Neural progenitor cell (in vitro differentiated cells): ENCODE measurements at regions not wholly inside any gene's neighbourhood (a gene's known extent, or its start where the extent isn't known, plus 50 kb on each side); places are given as distances from the start of the nearest gene placed in this dataset.

Experiments used
- DNase-seq: peaks from one replicate; pipeline ENCODE4 v3.0.0-alpha.2; 2016; ENCODE audit warnings: low spot score
- H2AFZ ChIP-seq: fragments of 200-600 bp; sonication (generic); replicated peaks from 2 replicates; pipeline ENCODE4 v1.6.1; 2016; ENCODE audit warnings: antibody characterized with exemption
- H3F3A ChIP-seq: fragments of 200-600 bp; sonication (generic); 2 replicates; pipeline ENCODE4 v1.6.1; 2016; ENCODE audit warnings: antibody characterized with exemption, low read depth
- H3K27ac ChIP-seq: fragments of 200-600 bp; sonication (generic); 2 replicates; pipeline ENCODE4 v1.5.1; 2016; ENCODE audit warnings: mild to moderate bottlenecking
- H3K27me3 ChIP-seq: fragments of 200-600 bp; sonication (generic); 2 replicates; pipeline ENCODE4 v1.6.1; 2016; ENCODE audit warnings: mild to moderate bottlenecking, moderate library complexity
- H3K36me3 ChIP-seq: fragments of 200-600 bp; sonication (generic); 2 replicates; pipeline ENCODE4 v1.5.1; 2016
- H3K4me1 ChIP-seq: fragments of 200-600 bp; sonication (generic); 2 replicates; pipeline ENCODE4 v1.6.1; 2016; ENCODE audit warnings: mixed run types
- H3K4me2 ChIP-seq: fragments of 200-600 bp; sonication (generic); 2 replicates; pipeline ENCODE4 v1.6.1; 2016
- H3K4me3 ChIP-seq: fragments of 200-600 bp; sonication (generic); 2 replicates; pipeline ENCODE4 v1.5.1; 2016
- H3K79me2 ChIP-seq: fragments of 200-600 bp; sonication (generic); 2 replicates; pipeline ENCODE4 v1.6.1; 2016; ENCODE audit warnings: low read depth
- H3K9ac ChIP-seq: fragments of 200-600 bp; sonication (generic); 2 replicates; pipeline ENCODE4 v1.6.1; 2016
- H3K9me3 ChIP-seq: fragments of 200-600 bp; sonication (generic); 2 replicates; pipeline ENCODE4 v1.5.1; 2016; ENCODE audit warnings: low read depth
- H4K20me1 ChIP-seq: fragments of 200-600 bp; sonication (generic); 2 replicates; pipeline ENCODE4 v1.6.1; 2016; ENCODE audit warnings: low read depth
- H3K27ac Mint-ChIP-seq: 3 replicates; pipeline ENCODE4 v1.8.0; 2021; ENCODE audit warnings: mixed read lengths
- H3K27me3 Mint-ChIP-seq: 2 replicates; pipeline ENCODE4 v1.8.0; 2022; ENCODE audit warnings: low read depth, mild to moderate bottlenecking, inconsistent platforms, moderate library complexity, mixed read lengths; ENCODE audit not compliant: insufficient read depth
- H3K36me3 Mint-ChIP-seq: 3 replicates; pipeline ENCODE4 v1.8.0; 2021; ENCODE audit warnings: mixed read lengths
- H3K4me1 Mint-ChIP-seq: 3 replicates; pipeline ENCODE4 v1.8.0; 2021; ENCODE audit warnings: mixed read lengths
- H3K4me3 Mint-ChIP-seq: 3 replicates; pipeline ENCODE4 v1.8.0; 2021; ENCODE audit warnings: mild to moderate bottlenecking, moderate library complexity, mixed read lengths
- H3K9me3 Mint-ChIP-seq: 3 replicates; pipeline ENCODE4 v1.8.0; 2020; ENCODE audit warnings: mixed read lengths
- CTCF ChIP-seq: fragments of 200-600 bp; sonication (generic); IDR thresholded peaks from 2 replicates; pipeline ENCODE4 v1.5.1; 2017; ENCODE audit warnings: antibody characterized with exemption, mild to moderate bottlenecking
- EZH2 ChIP-seq: fragments of 200-600 bp; sonication (generic); IDR thresholded peaks from 2 replicates; pipeline ENCODE4 v1.6.1; 2017; ENCODE audit warnings: antibody characterized with exemption, mild to moderate bottlenecking, moderate library complexity
- EZH2phosphoT487 ChIP-seq: fragments of 200-600 bp; sonication (generic); IDR thresholded peaks from 2 replicates; pipeline ENCODE4 v1.6.1; 2017; ENCODE audit warnings: antibody characterized with exemption

GRCh38 chr16:61366006-61366405 lies 670.2 kb downstream of the CDH8 start:
- no peak for TF ChIP-seq EZH2
- peak; percentile 45 for TF ChIP-seq CTCF
- no peak for TF ChIP-seq EZH2phosphoT487
- no peaks in the 10 kb centered on the region for H3K36me3 Mint-ChIP-seq
- Histone ChIP-seq H3K4me3 (no peak overlapping the region), H3K27me3 (no peaks in the 10 kb centered on the region), H4K20me1 (no peaks in the 10 kb centered on the region), H2AFZ (peak overlapping the region; percentile 44), H3K4me1 (no peaks in the 10 kb centered on the region), H3K27ac (no peak overlapping the region), H3K4me2 (no peak overlapping the region), H3K36me3 (no peaks in the 10 kb centered on the region), H3F3A (no peaks in the 10 kb centered on the region), H3K9ac (no peak overlapping the region), H3K79me2 (no peaks in the 10 kb centered on the region), H3K9me3 (no peaks in the 10 kb centered on the region)
- no peaks in the 10 kb centered on the region for H3K27me3 Mint-ChIP-seq
- no peak overlapping the region for H3K4me3 Mint-ChIP-seq
- peak; percentile 8 for DNase-seq
- no peak overlapping the region for H3K27ac Mint-ChIP-seq
- H3K9me3 Mint-ChIP-seq, result no peaks in the 10 kb centered on the region
- no peaks in the 10 kb centered on the region for H3K4me1 Mint-ChIP-seq

GRCh38 chr16:61364990-61365389 lies 671.2 kb downstream of the CDH8 start:
- H3K36me3 ChIP-seq, result no peaks in the 10 kb centered on the region
- Mint-ChIP-seq H3K4me1 (no peaks in the 10 kb centered on the region), H3K4me3 (no peak overlapping the region), H3K36me3 (no peaks in the 10 kb centered on the region), H3K27ac (no peak overlapping the region), H3K27me3 (no peaks in the 10 kb centered on the region), H3K9me3 (no peaks in the 10 kb centered on the region)
- no peak overlapping the region for H3K9ac ChIP-seq
- no peaks in the 10 kb centered on the region for H3K27me3 ChIP-seq
- no peaks in the 10 kb centered on the region for H4K20me1 ChIP-seq
- no peak overlapping the region for H3K4me3 ChIP-seq
- no peak overlapping the region for H2AFZ ChIP-seq
- H3K79me2 ChIP-seq, result no peaks in the 10 kb centered on the region
- H3K27ac ChIP-seq, result no peak overlapping the region
- DNase-seq, result no peak
- H3K4me1 ChIP-seq, result no peaks in the 10 kb centered on the region
- H3K4me2 ChIP-seq, result no peak overlapping the region
- H3K9me3 ChIP-seq, result no peaks in the 10 kb centered on the region
- H3F3A ChIP-seq, result no peaks in the 10 kb centered on the region
- TF ChIP-seq EZH2phosphoT487, result no peak
- TF ChIP-seq CTCF, result no peak
- TF ChIP-seq EZH2, result no peak

- DNase-seq, result no peak
- Mint-ChIP-seq H3K4me3 (no peak overlapping the region), H3K4me1 (no peaks in the 10 kb centered on the region), H3K27me3 (no peaks in the 10 kb centered on the region), H3K36me3 (no peaks in the 10 kb centered on the region), H3K27ac (no peak overlapping the region), H3K9me3 (no peaks in the 10 kb centered on the region)
- Histone ChIP-seq H3K27ac (no peak overlapping the region), H3K9me3 (no peaks in the 10 kb centered on the region), H3K79me2 (no peaks in the 10 kb centered on the region), H3K4me2 (no peak overlapping the region), H3K4me3 (no peak overlapping the region), H3K36me3 (no peaks in the 10 kb centered on the region), H4K20me1 (no peaks in the 10 kb centered on the region), H3K9ac (no peak overlapping the region), H3F3A (no peaks in the 10 kb centered on the region), H2AFZ (no peak overlapping the region), H3K4me1 (no peaks in the 10 kb centered on the region), H3K27me3 (no peaks in the 10 kb centered on the region)
- no peak for TF ChIP-seq CTCF
- no peak for TF ChIP-seq EZH2phosphoT487
- TF ChIP-seq EZH2, result no peak
Observed at GRCh38 chr16:61362585-61362984, 673.7 kb downstream of the CDH8 start.

GRCh38 chr16:61344791-61345190 lies 691.4 kb downstream of the CDH8 start:
- TF ChIP-seq EZH2phosphoT487 (no peak), EZH2 (no peak), CTCF (no peak)
- Histone ChIP-seq H3K4me3 (no peak overlapping the region), H3K27ac (no peak overlapping the region), H3K4me2 (no peak overlapping the region), H2AFZ (no peak overlapping the region), H3K9ac (no peak overlapping the region), H3K27me3 (peaks cover 6% of the 10 kb centered on the region), H4K20me1 (no peaks in the 10 kb centered on the region), H3K79me2 (no peaks in the 10 kb centered on the region), H3F3A (no peaks in the 10 kb centered on the region), H3K9me3 (no peaks in the 10 kb centered on the region), H3K36me3 (no peaks in the 10 kb centered on the region), H3K4me1 (no peaks in the 10 kb centered on the region)
- Mint-ChIP-seq H3K9me3 (no peaks in the 10 kb centered on the region), H3K4me1 (no peaks in the 10 kb centered on the region), H3K36me3 (no peaks in the 10 kb centered on the region), H3K4me3 (no peak overlapping the region), H3K27ac (no peak overlapping the region), H3K27me3 (no peaks in the 10 kb centered on the region)
- DNase-seq, result no peak
